Ecto neural progenitor cell (in vitro differentiated cells): ENCODE measurements at regions not wholly inside any gene's neighbourhood (a gene's known extent, or its start where the extent isn't known, plus 50 kb on each side); places are given as distances from the start of the nearest gene placed in this dataset.

ENCODE experiments used
- DNase-seq: peaks from one replicate; pipeline ENCODE4 v3.0.0-alpha.2; 2018; ENCODE audit warnings: low spot score

DNA sequence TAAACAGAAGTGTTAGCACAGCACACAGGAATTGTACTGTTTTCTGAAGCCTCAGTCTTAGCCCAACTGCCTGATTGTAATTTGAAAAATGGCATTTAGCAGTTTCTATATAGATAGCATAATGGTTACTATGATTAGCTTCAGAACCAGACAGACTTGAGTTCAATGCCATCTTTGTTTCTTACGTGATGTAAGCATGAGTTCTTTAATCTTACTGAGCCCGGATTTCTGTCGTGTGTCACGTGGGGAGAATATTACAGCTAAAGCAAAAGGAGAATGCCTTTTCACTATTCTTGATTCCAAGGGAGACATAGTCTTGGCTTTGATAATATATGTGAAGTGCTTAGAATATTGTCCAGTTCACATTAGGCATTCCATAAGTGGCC, 407.3 kb downstream of the STIM2 start:
- no peak for DNase-seq

DNA sequence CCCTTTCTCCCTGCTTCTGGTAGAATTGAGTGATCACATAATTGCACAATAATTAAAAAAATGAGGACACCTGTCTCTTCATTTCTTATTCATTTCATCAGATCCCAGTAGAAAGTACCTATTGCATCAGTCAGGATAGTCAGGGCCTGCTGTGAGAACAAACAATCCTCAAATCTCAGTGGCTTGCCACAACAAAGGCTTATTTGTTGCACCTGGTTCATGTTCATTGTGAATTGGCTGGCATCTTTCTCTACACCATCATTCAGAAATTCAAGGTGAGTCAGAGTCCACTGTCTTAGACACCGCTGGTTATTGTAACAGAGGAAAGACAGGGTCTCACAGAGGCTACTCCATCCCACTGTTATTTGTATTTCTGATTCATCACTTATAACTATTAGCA, 409.8 kb downstream of the STIM2 start:
- no peak for DNase-seq

DNA sequence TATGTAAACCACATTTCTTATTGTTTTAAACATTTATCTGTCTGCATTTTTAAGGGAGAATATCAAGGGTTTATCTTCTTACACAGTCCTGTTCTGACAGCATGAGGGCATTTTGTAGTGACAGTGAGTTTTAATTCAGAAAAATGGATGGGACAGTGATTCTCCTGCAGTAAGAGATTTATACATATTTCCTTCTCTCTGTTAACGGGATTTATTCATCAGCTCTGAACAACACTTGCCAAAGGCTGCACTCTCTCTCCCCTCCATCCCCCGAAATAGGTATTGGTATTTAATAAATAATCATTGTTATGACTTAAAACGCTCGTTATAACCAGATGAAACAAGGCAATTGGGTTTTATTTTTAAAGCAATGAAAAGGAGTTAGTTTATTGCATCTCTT, 410.9 kb downstream of the STIM2 start:
- no peak for DNase-seq

DNA sequence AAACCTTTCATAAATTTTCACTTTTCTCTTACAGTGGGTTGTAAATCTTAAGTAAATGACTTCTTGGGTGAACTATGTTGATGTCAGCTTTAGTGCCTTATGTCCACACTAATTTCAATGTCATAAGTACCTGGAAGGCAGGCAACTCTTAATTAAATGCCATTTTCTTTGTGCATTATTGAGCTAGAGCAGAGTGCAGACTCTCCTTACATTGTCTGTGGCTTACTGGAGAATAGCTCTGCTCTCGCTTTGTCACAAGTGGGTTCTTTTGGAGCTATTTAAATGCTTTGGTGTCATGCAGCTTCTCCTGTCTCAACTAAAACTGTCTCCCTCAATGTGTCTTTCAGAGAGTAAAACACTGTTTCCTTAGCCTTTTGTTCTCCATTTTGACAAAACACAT, 411.6 kb downstream of the STIM2 start:
- DNase-seq: no peak

DNA sequence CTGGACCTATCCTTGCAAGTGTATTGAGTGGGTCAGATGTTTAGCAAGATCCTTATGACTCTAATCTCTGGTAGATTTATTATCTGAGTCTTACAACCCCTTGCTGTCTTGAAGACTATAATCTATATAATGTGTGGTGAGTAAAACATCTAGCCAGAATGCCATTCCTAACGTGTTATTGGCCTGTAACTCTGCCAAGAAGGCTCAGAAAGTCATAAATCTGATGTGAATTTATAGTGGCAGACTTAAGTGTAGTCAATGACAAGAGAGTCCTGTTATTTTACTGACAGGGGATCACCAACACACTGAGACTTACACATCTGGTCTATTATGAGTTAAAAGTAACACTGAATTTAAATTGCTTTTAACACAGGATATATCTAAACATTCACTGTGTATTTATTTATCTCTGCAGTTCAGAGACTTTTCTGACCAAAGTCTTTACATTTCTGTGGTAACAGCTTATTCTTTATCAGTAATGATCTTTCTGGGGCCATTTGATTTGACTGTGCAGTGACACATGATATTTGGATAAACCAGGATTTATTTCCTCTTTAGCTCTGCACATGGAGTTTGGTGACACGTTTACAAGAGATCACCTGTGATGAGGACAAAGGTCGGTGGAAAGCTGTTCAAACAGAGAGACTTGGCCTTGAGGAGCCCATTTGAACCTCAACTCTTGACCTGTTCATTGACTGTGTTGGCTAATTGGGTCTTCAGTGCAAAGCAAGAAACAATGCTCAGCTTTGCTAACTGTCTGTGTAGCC, 415.8 kb downstream of the STIM2 start:
- no peak for DNase-seq

DNA sequence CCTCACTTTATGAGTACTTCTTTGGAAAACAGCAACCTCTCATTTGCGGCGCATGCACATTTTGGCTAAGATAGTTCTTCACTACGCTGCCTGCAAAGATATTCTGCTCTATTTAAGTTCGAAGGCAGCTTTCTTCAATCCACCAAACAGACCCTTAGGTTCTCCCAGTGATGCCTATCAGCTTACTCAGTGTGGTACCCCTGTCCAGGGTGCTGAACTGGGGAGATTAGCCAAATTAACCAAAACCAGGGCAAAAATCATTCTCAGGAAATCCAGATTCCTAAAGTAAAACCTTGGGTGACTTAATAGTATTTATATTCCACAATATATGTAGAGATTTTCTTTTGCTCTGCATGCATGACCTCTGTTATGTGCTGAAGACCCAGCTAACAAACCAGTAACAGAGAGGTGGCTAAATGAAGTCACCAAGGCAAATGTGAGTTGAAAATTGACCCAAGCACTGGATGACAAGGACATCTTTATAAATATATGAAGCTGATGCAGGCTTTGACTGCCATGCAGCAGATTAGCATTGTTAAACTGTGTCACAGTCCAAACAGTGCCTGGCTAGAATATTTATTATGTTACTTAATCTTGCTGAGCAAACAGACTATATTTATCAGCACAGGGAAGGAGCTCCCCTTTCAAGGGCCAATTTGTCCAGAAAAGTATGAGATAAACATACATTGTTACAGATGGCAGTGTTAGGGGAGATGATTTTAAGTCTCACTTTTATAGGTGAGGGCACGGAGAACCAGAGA, 418.2 kb downstream of the STIM2 start:
- DNase-seq: peak; percentile 61

DNA sequence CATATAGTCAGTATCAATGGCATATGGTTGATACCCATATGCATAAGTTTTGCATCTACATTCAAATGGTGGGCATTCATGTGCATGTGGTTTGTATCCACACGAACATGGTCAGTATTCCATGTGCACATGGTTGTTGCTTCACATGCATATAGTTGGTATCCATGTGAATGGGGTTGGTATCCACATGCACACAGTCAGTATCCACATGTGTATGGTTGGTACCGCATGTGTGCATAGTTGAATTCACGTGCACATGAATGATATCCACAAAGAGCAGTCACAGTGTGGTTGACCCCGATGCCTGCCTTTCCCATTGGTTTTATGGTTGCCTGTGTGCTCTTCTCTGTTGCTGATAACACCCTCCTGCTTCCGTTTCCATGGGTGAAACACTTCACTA, 427.9 kb downstream of the STIM2 start:
- no peak for DNase-seq

DNA sequence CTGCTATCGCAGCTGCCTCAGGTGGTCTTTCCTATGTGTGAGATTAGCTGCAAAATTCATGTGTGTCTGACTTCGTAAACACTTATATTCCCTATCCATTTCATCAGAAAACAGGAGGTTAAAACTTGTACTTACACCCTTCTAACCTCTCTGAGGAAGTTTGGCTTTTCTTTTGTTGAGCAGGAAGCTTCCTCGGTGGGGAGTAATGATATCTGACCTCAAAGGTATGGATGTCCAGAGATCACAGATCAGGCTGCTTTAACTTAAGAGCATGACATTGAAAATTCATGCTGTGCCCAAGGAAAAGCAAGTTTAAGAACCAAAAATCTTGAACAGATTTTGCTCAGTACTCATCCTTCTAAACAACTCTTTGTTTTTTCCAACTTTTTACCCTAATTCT, 429.1 kb downstream of the STIM2 start:
- no peak for DNase-seq

DNA sequence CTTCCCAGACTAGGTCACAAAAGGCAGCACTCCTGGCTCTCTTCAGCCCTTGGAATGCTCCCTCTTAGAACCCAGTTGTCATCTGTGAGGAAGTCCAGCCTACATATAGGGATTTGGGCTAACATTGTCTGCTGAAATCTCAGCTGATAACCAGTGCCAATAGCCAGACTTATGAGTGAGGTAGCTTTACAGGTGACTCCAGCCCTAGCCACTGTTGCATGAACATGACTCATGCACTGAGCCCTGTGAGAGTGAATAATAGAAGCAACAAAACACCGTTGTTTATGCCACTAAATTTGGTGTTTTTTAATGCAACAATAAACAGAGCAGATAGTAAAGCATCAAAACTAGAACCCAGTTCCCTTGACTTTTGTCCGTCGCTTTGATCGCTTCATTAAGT, 433.2 kb downstream of the STIM2 start:
- DNase-seq: no peak

DNA sequence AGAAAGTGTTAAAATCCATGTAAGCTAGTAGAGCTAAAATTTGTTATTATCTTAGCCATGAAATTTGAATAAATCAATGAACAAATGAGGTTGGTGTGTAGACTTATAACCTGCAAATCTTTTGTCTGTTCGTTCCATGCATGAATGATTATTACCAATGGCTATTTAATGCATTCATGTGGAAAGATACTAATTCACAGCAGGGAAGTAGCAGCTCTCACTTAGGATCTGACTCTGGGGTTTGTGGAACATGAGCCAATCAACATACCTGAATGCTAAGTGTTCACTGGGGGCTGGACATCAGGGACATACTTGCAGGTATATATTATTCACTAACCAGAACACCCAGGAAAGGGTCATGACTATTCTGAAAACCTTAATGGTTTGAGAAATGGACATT, 444.1 kb downstream of the STIM2 start:
- no peak for DNase-seq

DNA sequence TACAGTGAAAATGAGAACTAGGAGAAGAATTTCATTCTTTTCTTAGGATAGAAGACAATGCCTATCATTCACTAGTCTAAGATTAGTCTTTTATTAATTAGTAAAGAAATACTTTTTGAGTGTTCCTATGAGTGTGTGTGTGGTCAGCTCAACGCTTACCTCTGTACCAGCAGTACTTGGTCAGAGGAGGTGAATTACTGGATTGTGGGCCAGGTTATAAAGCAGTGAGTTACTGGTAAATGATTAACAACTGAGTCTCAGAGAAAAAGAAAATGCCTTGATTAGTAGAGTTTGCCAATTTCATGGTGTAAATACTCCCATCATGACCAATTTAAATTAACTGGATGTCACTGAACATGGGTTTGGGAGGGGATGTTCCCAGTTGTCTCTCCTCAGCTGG, 444.6 kb downstream of the STIM2 start:
- DNase-seq: no peak

DNA sequence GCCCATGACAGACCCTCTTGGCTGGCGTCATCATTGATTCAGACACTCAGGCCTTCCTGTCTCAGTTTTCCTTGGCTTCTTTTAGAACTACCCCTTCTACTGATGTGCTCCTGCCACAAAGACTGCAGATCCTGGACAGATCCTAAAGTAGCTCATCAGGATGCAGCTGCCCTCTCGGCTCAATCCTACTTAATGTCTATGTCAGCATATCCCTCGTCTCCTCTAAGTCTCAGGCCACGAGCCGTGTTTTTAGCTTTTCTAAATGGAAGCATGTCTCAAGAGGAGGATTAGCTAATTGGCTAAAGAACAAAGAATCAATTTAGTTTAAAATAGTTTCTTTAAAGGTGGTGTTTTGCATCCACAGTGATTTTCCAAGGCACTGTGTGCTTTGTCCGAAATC, 447.7 kb downstream of the STIM2 start:
- DNase-seq: no peak

DNA sequence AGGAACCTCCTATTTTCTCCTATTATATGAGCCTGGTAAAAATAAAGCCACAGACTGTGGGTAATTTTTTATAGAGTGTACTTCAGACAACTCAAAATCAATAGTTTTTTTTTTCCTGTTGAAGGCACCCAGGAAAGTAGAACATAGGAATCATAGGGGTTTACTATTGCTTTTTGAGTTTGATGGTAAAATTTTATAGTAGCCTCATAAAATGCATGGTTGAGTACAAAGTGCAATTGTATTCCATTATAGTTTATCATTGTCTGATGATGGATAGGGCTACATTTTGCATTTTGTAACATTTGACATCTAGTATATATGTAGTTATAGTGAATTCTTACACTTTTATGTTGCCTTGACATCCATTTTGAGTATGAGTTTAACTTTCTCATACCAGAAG, 455.0 kb downstream of the STIM2 start:
- no peak for DNase-seq

DNA sequence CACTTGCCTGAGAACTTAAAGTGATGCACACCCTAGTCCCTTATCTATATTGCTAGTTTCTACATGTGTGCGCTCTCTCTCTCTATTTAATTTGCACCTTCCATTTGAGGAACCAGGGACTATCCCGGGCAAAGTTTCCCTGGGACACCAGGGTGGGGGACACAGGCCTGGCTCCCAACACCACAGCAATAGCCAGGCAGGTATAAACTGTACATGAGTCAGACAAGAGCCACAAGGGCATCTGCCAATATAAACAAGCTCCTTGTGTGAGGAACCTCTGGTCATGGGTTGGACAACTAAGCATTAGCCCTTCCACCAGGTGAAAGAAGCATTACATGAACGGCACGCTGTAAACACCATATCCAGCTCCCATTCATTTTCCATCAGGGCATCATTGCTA, 455.5 kb downstream of the STIM2 start:
- no peak for DNase-seq

DNA sequence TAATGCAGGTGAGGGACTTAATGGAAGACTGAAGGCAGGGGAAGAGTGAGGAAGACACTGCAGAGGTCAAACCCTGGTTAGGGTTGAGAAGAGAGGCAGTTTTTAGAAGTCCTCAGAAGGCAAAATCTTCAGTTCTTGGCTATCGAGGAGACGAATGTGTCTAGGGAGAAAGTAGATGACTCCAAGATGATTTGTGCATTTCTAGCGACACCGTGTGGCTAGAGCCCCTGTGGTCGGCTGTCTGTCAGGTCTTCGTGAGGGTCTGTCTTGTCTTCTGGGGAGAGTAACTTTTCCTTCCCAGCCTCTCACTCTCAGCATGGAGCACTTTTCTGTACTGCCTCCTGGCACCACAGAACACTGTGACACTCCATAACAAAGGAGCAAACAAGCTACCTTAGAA, 458.1 kb downstream of the STIM2 start:
- peak; percentile 68 for DNase-seq

DNA sequence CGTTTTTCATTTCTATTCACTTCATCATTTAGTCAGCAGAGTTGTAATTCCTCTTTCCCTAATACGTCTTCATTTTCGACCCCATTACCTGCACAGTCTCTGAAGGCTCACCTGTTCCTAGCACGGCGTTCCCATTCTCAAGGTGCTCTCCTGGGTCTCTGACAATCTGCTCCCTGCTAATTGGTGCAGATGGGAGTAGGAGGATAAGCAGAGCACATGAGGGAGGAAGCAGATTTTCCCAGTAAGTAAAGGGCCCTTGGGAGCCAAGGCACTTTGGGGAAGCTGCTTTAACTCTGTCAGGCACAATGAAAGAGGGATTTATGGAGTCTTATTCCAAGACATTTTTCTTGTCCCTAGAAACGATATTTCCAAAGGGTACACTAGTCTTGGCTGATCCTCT, 466.4 kb downstream of the STIM2 start:
- DNase-seq: no peak

DNA sequence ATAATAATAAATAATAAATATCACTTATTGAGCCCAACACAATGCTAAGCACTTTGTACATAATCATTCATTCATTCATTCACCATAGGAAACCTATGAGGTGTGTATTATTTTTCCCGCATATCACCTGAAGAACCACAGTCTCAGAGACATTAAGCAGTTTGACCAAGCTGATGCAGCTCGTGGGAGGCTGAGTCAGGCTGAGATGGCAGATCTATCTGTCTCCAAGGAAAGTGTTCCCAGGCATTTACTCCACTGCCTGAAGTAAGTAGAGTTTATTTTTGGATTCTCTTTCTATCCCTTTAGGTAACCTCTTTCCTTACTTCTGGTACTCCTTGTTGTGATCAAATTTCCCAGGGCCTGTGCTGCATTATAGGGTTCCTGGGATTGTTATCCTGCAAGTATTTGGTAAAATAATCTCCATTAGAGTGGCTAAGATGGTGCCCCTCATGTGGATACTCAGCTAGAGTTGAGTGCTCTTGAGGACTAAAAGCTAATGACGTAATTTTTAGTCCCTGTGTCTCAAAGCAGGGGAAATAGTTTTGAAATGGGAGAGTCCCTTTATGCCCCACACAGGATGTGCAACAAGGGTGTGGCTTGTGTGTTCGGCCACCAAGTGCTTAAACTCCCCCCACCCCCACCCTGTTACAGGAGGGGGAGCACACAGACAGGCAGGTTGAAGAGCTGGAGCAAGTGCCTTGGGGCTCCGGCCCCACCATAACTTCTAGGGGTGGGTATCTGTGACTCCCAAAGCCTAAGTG, 467.0 kb downstream of the STIM2 start:
- DNase-seq: no peak

DNA sequence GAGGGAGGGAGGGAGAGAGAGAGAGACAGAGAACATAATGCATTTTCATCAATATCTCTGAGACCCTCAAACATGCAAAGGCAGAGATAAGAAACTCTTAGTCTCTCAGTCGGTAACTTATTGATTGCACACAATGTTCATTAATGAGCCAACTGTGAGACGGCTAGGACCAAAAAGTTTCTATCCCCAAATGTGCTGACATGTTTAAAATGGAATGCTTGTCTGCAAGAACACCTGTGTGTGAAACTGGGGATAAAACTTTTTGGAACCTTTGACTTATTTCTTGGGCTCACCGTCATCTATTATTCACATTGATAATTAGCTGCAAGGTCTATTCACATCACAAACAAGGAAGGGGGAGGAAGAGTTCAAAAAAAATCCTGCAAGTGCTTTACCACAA, 477.9 kb downstream of the STIM2 start:
- DNase-seq: no peak

DNA sequence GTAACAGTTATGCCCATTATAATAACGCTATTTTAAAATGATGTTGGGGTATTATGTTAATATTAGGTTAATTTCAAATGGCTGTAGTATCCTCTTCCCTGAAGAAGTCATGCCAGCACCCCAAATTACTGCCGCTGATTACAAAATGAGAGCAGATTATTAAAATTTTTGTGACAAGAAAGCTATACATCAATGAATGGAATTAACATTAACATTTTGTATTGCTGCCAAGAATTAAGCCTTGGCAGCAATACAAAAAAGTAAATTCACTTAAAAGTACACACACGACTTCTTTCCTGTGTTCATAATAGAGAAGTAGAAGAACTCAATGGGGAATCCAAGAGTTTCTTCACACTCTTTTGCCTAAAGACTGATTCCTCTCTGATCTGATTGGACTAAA, 482.8 kb downstream of the STIM2 start:
- no peak for DNase-seq

DNA sequence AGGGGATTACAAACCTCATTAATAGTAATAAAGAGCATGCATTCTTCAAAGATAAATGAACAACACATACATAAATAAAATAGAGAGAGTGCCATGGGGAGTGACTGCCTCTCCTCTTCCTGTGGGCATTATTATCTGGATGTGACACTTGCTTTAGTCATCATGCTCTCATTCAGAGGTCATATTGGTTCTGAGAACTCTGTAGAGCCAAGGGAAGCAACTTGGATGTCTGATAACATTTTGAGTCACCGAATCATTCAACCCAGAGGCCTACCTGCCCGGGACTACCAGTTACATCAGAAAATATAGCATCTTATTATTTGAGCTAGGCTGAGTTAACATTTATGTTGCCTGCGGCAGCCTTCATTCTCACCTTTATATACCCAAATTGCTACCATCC, 489.5 kb downstream of the STIM2 start:
- DNase-seq: no peak

DNA sequence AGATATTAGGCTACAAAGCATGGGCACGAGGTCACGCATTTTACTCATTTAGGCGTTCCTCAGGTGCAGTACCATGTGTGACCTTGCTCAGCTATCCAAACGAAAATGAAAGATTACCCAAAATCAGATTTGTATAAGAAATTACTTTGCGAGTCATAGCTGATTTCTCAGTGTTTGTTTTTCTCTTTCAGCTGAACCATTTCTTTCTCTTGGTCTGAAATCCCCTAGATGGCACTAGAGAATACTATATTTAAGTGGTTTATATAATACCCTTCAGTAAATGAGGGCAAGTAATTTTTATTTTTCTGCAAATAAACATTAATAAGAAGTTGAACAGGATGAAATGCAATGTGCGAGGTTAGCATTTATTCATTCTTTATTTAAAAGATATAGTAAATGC, 496.6 kb downstream of the STIM2 start:
- no peak for DNase-seq

DNA sequence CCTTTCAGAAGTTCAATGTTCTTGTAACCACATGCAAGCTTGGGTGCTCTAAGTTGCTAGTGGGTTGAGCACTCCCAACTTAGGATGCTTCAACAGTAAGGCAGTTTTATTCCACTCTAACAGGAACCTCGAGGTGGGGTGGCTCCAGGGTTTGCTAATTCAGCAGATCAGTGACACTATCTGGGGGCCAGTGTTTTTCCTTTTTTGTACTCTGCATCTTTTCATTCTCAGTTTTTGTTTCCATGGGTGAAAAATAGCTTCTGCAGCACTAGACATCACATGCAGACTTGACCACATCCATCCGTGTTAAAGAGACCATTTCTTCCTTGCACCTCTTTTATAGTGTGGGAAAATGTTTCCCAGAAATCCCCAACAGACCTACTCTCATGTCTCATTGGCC, 497.6 kb downstream of the STIM2 start:
- no peak for DNase-seq

DNA sequence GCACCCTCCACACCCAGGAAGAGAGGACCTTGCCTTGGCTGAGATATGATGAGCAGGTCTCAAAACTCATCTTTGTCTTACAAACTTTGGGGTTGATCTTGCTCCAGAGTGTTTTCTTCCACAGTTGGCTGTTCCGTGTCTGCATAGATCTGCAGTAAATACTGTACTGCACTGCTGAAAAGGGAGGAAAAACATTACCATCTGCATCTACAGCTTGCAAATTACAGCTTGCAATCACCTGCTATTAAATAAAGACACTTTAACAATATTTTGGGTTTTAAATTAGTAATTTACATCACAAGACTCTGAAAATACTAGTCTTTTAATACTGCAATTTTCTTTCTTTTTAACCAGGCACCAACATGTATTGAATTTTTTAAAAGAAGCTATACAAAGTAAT, 499.5 kb downstream of the STIM2 start:
- DNase-seq: no peak
